GM10248 (cell line): ENCODE measurements at regions not wholly inside any gene's neighbourhood (a gene's known extent, or its start where the extent isn't known, plus 50 kb on each side); places are given as distances from the start of the nearest gene placed in this dataset.

Experiments used
- CTCF ChIA-PET: fragments of 300-600 bp; sonication (Branson Sonifier 250); formaldehyde crosslinking; extraction: SDS; loops from one replicate; lab custom pipeline; 2021; ENCODE audit warnings: antibody characterized with exemption; lab: Yijun Ruan, JAX
- POLR2A ChIA-PET: fragments of 350-650 bp; sonication (Branson Sonifier 250); formaldehyde crosslinking; extraction: SDS; loops from one replicate; lab custom pipeline; 2020; ENCODE audit warnings: antibody characterized with exemption; lab: Yijun Ruan, JAX
- DNase-seq: peaks from one replicate; pipeline ENCODE4 v3.0.0; 2012; ENCODE audit errors: extremely low spot score
- TF ChIP-seq, protein P1 (sequence below): IDR thresholded peaks from 2 replicates; pipeline ENCODE4 v1.5.1; 2012; ENCODE audit warnings: mild to moderate bottlenecking, low read depth; ENCODE audit errors: extremely low read depth, missing control alignments, control extremely low read depth

- TF ChIP-seq, protein P1, sequence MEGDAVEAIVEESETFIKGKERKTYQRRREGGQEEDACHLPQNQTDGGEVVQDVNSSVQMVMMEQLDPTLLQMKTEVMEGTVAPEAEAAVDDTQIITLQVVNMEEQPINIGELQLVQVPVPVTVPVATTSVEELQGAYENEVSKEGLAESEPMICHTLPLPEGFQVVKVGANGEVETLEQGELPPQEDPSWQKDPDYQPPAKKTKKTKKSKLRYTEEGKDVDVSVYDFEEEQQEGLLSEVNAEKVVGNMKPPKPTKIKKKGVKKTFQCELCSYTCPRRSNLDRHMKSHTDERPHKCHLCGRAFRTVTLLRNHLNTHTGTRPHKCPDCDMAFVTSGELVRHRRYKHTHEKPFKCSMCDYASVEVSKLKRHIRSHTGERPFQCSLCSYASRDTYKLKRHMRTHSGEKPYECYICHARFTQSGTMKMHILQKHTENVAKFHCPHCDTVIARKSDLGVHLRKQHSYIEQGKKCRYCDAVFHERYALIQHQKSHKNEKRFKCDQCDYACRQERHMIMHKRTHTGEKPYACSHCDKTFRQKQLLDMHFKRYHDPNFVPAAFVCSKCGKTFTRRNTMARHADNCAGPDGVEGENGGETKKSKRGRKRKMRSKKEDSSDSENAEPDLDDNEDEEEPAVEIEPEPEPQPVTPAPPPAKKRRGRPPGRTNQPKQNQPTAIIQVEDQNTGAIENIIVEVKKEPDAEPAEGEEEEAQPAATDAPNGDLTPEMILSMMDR = no peak
- ChIA-PET POLR2A (no interaction called here), CTCF (interaction anchor here (1.4 kb wide), 1 partner anchor 14 kb away, joined by 5 read pairs; no protein-coding TSS in a partner anchor)
- no peak for DNase-seq
Measured at GRCh38 chr5:43973908-43974307, 370.9 kb downstream of the NNT start.

DNA sequence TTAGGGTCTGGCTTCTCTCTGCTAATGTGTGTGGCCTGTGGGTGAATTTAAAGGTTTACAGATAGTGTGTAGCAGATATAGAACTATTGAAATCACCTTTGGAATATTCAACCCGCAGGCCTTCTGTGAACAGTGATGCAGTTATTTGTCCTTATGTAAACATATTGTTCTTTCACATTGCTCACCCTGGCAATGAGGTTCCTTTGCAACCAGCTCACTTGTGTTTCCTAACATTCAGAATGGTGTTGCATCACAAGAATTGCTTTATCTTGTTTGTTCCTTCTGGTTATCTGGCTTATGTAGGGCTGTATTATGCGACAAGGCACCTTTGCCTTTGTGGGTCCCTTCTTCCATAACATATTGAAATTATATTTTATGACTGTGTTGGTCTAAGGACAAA is 370.3 kb downstream of the NNT start:
- TF ChIP-seq, protein P1 = no peak
- CTCF ChIA-PET = interaction anchor here (1.4 kb wide), 1 partner anchor 15 kb away, joined by 5 read pairs; no protein-coding TSS in a partner anchor
- DNase-seq = no peak
- POLR2A ChIA-PET = no interaction called here

DNA sequence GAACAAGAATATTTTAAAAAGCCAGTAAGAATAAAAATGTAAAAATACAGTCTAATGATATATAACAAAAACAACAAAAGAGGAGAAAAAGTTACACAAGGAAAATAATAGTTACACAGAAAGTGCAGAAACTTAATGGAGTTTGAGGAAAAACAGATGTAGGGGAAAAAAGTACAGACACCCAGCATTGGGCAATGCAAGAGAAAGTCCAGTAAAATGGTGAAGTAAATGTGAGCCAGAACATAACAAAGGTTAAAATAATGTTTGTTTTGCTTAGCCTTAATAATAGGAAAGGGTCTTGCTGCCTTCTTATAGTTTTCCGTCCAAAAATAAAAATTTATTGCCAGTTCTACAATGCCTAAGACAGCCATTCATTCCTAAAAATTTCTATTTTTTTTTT is 364.2 kb downstream of the NNT start:
- ChIA-PET CTCF (no interaction called here), POLR2A (no interaction called here)
- no peak for DNase-seq
- TF ChIP-seq, protein P1 = no peak

DNA sequence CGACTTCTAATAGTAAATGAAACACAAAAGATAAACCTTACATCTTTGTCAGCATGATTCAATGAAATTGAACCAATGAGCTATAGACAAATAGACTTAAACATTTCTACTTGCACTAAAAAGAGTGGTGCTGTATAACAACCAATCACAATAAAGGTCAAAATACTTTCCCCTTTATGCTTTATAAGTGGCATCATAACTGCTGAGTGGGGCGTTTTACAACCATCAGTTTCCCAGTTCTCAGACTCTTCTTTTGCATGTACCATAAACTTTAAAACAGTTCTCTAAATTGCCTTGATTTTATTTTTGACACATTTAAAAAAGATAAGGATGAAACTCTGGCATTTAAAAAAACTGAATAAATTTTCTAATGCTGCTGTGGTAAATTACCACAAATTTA is 356.2 kb downstream of the NNT start:
- ChIA-PET CTCF (no interaction called here), POLR2A (no interaction called here)
- TF ChIP-seq, protein P1 = no peak
- DNase-seq = no peak

- TF ChIP-seq, protein P1 = no peak
- POLR2A ChIA-PET = no interaction called here
- CTCF ChIA-PET = no interaction called here
- DNase-seq = no peak
Measured at GRCh38 chr5:43947935-43948334, 345.0 kb downstream of the NNT start.

- POLR2A ChIA-PET = no interaction called here
- TF ChIP-seq, protein P1 = no peak
- no peak for DNase-seq
- CTCF ChIA-PET = no interaction called here
Measured at GRCh38 chr5:43941806-43942205, 338.8 kb downstream of the NNT start.

DNA sequence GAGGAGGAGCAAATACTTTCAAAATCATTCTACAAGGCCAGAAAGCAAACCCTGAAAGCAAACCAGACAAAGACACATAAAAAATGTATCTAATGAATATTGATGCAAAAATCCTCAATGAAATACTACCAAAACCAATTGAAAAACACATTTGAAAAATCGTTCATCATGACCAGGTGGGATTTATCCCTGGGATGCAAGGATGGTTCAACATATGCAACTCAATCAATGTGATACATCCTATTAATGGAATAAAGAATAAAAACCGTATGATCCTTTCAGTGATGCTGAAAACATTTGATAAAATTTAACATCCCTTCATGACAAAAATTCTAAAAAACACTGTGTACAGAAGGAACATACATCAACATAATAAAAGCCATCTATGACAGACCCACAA is 337.6 kb downstream of the NNT start:
- ChIA-PET CTCF (no interaction called here), POLR2A (no interaction called here)
- TF ChIP-seq, protein P1 = no peak
- DNase-seq = no peak
